AG10803 (cell line): ENCODE measurements at regions not wholly inside any gene's neighbourhood (a gene's known extent, or its start where the extent isn't known, plus 50 kb on each side); places are given as distances from the start of the nearest gene placed in this dataset.
"Not testable (repeated sequence)": the region's sequence is repeated elsewhere in the genome, so short reads cannot be mapped to it uniquely, and the experiment has no call there.

Experiments used
- DNase-seq: peaks from one replicate; pipeline ENCODE4 v3.0.0; 2010; ENCODE audit warnings: low read depth
- H3K4me3 ChIP-seq: 2 replicates; pipeline ENCODE4 v1.5.1; 2011; ENCODE audit warnings: mild to moderate bottlenecking, low read length, control low read depth
- TF ChIP-seq, protein P1 (sequence below): conservative IDR thresholded peaks from 2 replicates; pipeline ENCODE4 v1.5.1; 2011; ENCODE audit warnings: mild to moderate bottlenecking, low read length, control low read depth, inconsistent platforms

DNA sequence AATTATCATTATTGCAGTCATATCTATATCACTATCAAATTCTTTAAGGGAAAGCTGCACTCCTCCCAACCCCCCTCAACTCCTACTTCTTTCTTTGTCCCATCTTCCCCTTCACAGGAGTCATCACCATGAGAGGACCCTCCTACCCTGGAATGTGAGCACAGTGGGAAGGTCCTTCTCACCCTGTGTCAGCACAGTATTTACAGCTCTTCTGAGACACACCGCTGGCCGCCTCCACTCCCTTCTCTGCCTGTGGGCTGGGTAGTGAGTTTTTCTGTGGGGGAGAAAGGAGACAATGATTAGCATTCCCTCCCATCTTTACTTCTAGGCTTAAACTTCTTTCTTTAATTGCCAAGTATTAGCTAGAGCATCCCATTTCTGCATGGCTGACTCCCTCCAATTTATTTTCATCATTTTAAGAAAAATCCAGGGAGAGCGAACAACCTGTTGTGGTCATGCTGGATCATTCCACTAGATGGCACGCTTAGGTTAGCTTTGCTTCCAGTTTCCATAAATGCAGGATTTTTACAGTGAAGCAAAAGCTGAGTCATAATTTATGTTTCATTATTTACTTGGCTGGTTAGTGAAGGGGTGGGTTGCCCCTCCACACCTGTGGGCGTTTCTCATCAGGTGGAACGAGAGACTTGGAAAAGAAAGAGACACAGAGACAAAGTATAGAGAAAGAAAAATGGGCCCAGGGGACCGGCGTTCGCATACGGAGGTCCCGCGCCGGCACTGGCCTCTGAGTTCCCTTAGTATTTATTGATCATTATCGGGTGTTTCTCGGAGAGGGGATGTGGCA lies 188.5 kb downstream of the ALX1 start:
- H3K4me3 ChIP-seq = peak overlapping the region; percentile 37; the same call in 1 of the 2 replicates
- TF ChIP-seq, protein P1, sequence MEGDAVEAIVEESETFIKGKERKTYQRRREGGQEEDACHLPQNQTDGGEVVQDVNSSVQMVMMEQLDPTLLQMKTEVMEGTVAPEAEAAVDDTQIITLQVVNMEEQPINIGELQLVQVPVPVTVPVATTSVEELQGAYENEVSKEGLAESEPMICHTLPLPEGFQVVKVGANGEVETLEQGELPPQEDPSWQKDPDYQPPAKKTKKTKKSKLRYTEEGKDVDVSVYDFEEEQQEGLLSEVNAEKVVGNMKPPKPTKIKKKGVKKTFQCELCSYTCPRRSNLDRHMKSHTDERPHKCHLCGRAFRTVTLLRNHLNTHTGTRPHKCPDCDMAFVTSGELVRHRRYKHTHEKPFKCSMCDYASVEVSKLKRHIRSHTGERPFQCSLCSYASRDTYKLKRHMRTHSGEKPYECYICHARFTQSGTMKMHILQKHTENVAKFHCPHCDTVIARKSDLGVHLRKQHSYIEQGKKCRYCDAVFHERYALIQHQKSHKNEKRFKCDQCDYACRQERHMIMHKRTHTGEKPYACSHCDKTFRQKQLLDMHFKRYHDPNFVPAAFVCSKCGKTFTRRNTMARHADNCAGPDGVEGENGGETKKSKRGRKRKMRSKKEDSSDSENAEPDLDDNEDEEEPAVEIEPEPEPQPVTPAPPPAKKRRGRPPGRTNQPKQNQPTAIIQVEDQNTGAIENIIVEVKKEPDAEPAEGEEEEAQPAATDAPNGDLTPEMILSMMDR = peak; percentile 92
- DNase-seq = peak; percentile 56

DNA sequence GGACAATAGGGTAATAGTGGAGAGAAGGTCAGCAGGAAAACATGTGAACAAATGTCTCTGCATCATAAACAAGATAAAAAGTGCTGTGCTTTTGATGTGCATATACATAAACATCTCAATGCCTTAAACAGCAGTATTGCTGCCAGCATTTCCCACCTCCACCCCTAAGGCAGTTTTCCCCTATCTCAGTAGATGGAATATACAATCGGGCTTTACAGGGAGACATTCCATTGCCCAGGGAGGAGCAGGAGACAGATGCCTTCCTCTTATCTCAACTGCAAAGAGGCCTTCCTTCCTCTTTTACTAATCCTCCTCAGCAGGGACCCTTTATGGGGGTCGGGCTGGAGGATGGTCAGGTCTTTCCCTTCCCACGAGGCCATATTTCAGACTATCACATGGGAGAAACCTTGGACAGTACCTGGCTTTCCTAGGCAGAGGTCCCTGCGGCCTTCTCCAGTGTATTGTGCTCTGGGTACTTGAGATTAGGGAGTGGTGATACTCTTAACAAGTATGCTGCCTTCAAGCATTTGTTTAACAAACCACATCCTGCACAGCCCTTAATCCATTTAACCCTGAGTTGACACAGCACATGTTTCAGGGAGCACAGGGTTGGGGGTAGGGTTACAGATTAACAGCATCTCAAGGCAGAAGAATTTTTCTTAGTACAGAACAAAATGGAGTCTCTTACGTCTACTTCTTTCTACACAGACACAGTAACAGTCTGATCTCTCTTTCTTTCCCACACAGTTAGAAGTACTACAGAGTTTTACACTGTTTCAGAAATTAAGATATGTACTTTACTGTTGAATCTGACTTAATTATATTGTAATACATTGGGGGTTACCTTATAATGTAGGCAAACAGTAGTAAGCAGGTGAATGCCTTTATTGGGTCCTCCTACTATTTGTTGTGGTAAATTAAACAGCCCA lies 189.4 kb downstream of the ALX1 start:
- H3K4me3 ChIP-seq, DNase-seq: not testable (repeated sequence)

DNA sequence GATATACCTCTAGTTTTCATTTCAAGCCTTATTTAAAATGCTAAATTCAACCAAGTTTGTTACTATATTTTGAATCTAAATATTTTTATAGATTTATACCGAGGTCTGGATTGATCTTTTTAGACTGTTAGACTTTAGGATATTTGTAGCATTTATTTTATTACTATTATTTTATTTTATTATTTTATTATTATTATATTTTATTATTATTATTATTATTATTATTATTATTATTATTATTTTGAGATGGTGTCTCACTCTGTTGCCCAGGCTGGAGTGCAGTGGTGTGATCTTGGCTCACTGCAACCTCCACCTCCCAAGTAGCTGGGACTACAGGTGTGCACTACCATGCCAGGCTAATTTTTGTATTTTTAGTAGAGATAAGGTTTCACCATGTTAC lies 195.3 kb downstream of the ALX1 start:
- not testable (repeated sequence) for DNase-seq, H3K4me3 ChIP-seq

DNA sequence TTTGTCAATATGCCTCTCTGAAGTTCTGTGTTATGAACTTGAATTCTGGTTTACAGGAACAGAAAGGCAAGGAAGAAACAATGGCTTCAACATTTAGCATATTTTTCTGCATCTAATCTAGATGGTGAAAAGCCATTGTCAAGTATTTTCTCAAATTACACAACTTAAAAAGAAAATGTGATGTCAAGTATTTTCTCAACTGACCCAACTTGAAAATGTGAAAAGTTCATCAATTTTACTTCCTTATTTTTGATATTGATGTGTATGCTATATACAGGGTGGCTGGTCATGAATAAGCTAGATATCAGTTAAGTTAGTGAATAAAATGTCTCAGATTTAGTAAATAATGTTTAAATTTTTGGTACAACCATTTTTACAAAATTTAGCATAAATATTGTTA lies 196.7 kb downstream of the ALX1 start:
- TF ChIP-seq, protein P1 = no peak
- no peak for DNase-seq
- no peak overlapping the region for H3K4me3 ChIP-seq

DNA sequence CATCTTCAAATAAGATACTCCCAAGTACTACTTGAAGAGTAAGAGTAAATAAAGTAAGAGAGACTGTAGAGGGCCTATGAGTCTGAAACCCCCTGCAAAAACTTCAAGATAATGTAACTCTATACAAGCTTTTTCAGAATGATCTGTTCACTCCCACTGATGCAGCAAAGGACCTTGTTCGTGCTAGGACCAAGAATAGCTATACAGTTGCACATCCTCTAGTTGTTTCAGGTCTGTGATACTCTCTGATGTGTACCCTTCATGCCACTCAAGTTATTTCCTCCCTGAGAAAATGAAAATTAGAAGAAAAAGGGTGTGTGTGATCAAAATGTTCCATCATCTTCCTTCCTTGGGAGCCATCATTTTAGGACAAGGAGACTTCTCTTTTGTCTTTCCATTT lies 204.4 kb downstream of the ALX1 start:
- TF ChIP-seq, protein P1 = no peak
- DNase-seq = no peak

DNA sequence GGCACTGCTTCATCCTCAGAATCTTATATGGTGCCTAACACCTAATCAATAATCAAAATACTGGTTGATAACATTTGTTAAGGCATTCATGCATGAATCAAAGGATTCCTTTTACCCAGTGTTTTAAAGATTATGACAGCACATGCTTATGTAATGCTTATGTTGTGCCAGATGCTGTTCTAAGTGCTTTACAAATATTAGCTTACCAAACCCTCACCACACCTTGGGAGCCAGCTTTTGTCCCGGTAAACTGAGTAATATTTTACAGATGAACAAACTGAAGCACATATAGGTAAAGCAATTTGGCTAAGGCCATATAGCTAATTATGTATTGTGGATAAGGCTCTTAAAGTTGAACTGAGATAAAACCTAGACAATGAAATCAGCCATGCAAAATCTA lies 209.2 kb downstream of the ALX1 start:
- DNase-seq = no peak
- H3K4me3 ChIP-seq = no peak overlapping the region

More for the DNA sequence above, 204.4 kb downstream of the ALX1 start:
- no peak overlapping the region for H3K4me3 ChIP-seq

DNA sequence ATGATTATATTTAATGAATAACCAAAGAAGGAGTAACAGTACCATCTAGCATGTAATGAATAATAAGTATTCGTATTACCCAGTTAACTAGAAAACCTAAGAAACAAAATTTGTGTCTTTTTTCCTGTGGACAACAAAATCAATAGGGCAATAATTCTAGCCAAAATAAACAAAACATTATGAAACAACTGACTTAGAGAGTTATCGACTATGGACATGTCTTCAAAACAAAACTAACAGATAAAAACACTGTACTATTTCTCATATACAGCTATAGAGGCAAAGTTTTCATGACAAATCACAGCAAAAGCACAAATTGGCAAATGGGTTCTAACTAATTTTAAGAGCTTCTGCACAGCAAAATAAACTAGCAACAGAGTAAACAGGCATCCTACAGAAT lies 224.1 kb downstream of the ALX1 start:
- TF ChIP-seq, protein P1 = no peak

More for the DNA sequence above, 209.2 kb downstream of the ALX1 start:
- TF ChIP-seq, protein P1 = no peak

DNA sequence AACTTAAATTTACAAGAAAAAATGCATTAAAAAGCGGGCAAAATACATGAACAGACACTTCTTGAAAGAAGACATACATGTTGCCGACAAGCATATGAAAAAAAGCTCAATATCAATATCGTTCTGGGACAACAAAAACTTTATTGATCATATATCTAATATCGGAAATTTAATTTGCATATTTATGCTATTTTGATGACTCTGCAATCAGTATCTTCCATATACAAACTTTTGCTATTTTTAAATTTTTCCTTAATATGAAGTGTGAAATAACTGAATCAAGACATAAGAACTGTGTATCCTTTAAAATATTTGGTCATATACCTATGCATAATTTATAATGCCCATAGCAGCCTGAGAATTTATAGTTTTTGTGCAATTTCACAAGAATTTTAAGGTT lies 224.6 kb downstream of the ALX1 start:
- H3K4me3 ChIP-seq = no peak overlapping the region
- DNase-seq = no peak
- TF ChIP-seq, protein P1 = no peak

More for the DNA sequence above, 224.1 kb downstream of the ALX1 start:
- H3K4me3 ChIP-seq = no peak overlapping the region
- DNase-seq = no peak
